ENCODE measurements at regions not wholly inside any gene's neighbourhood (a gene's known extent, or its start where the extent isn't known, plus 50 kb on each side); places are given as distances from the start of the nearest gene placed in this dataset.

GRCh38 chr1:232227306-232227705 lies 402.6 kb downstream of the SIPA1L2 start:
- DNase-seq: no peak

- DNase-seq: peak; percentile 11
Observed at GRCh38 chr1:232226197-232226712, 403.7 kb downstream of the SIPA1L2 start.

- no peak for DNase-seq
Observed at GRCh38 chr1:232225336-232226131, 404.4 kb downstream of the SIPA1L2 start.

- no peak for DNase-seq
Observed at GRCh38 chr1:232223887-232224286, 406.0 kb downstream of the SIPA1L2 start.

- no peak for DNase-seq
Observed at GRCh38 chr1:232223183-232223708, 406.7 kb downstream of the SIPA1L2 start.

GRCh38 chr1:232222614-232223013 lies 407.3 kb downstream of the SIPA1L2 start:
- no peak for DNase-seq

GRCh38 chr1:232221802-232222499 lies 408.0 kb downstream of the SIPA1L2 start:
- DNase-seq: no peak

GRCh38 chr1:232218955-232219865 lies 410.7 kb downstream of the SIPA1L2 start:
- no peak for DNase-seq

GRCh38 chr1:232213928-232214327 lies 416.0 kb downstream of the SIPA1L2 start:
- DNase-seq: no peak

- no peak for DNase-seq
Observed at GRCh38 chr1:232212253-232212652, 417.7 kb downstream of the SIPA1L2 start.

- no peak for DNase-seq
Observed at GRCh38 chr1:232211149-232211548, 418.8 kb downstream of the SIPA1L2 start.

- no peak for DNase-seq
Observed at GRCh38 chr1:232209357-232209756, 420.6 kb downstream of the SIPA1L2 start.

GRCh38 chr1:232207073-232207866 lies 422.7 kb downstream of the SIPA1L2 start:
- no peak for DNase-seq

- no peak for DNase-seq
Observed at GRCh38 chr1:232204269-232204668, 425.7 kb downstream of the SIPA1L2 start.

GRCh38 chr1:232201024-232201423 lies 428.9 kb downstream of the SIPA1L2 start:
- no peak for DNase-seq

GRCh38 chr1:232196042-232196441 lies 433.9 kb downstream of the SIPA1L2 start:
- no peak for DNase-seq

- no peak for DNase-seq
Observed at GRCh38 chr1:232194424-232194823, 435.5 kb downstream of the SIPA1L2 start.

GRCh38 chr1:232193451-232193783 lies 436.5 kb downstream of the SIPA1L2 start:
- no peak for DNase-seq

GRCh38 chr1:232192781-232193450 lies 437.0 kb downstream of the SIPA1L2 start:
- no peak for DNase-seq

- DNase-seq: no peak
Observed at GRCh38 chr1:232191560-232191959, 438.4 kb downstream of the SIPA1L2 start.

GRCh38 chr1:232188318-232188717 lies 441.6 kb downstream of the SIPA1L2 start:
- no peak for DNase-seq

Data from right kidney (tissue), 1 donor.